ENCODE measurements at regions not wholly inside any gene's neighbourhood (a gene's known extent, or its start where the extent isn't known, plus 50 kb on each side); places are given as distances from the start of the nearest gene placed in this dataset.

DNA sequence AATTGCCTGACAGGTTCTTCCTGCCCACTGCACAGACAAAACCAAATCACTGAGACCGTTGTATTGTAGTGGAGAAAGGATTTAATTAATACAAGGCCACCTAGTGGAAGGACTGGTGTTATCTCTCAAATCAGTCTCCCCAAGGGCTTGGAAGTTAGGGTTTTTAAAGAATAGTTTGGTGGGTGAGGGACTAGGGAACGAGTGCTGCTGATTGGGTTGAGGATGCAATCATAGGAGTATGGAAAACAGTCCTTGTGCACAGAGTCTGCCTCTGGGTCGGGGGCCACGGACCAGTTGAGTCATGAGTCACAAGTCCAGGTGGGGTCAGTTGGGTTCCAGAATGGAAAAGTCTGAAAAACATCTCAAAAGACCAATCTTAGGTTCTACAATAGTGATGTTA lies 89.1 kb downstream of the B3GNT2 start:
- DNase-seq (ENCODE audit: low read depth in 4 of 4, low spot score in 2 of 4), result no peak

DNA sequence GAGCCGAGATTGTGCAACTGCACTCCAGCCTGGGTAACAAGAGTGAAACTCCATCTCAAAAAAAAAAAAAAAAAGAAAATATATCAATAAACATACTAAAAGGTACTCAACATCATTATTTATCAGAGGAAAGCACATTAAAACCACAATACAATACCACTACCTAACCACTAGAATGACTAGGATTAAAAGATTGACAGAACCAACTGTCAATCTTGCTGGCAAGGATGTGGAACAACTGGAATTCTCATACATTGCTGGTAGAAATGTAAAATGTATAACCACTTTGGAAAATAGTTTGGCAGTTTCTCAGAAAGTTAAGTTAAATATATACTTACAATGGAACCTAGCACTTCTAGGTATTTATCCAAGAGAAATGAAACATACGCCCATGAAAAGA lies 88.6 kb downstream of the B3GNT2 start:
- DNase-seq (ENCODE audit: low read depth in 4 of 4, low spot score in 2 of 4), result no peak

DNA sequence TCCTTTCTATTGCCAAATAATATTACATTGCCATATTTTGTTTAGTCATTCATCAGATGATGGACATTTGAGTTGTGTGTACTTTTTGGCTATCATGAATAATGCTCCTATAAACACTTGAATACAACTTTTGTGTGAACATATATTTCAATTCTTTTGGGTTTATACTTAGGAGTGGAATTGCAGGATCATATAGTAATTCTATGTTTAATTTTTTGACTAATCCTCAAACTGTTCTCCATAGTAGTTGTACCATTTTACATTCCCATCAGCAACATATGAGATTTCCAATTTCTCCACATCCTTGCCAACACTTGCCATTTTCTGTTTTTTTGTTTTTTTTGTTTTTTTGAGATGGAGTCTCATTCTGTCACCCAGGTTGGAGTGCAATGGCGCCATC lies 87.2 kb downstream of the B3GNT2 start:
- DNase-seq (ENCODE audit: low read depth in 4 of 4, low spot score in 2 of 4), result no peak

DNA sequence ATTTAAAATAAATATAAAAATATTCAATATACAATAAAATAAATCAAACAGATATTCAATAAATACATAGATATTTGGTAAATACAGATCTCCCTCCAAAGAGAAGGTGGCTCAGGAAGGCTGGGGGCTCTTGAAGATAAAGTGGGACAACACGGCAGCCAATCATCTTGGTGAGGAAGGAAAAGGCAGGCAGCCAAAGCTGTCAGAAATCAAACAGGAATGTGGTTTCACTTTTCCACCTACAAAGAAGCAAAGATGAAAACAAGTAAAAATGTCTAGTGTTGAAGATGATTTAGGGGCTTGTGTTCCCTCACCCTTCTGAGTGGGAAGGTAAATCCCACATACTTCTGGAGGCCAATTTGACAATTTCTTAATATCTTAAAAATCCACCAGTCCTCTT lies 85.7 kb downstream of the B3GNT2 start:
- no peak for DNase-seq (ENCODE audit: low read depth in 4 of 4, low spot score in 2 of 4)

DNA sequence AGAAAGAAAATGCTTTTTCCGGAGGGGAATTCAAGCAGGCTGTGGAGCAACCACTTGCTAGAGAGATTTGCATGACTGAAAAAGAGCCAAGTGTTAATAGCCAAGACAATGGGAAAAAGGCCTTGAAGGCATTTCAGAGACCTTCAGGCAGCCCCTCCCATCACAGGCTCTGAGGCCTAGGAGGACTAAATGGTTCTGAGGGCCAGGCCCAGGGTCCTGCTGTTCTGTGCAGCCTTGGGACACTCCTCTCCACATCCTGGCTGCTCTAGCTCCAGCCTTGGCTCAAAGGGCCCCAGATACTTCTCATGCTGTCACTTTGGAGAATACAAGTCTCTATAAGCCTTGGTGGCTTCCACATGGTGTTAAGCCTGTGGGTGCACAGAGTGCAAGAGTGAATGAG lies 81.8 kb downstream of the B3GNT2 start:
- DNase-seq (ENCODE audit: low read depth in 4 of 4, low spot score in 2 of 4), result no peak
